HG03064 (cell line): ENCODE measurements at regions not wholly inside any gene's neighbourhood (a gene's known extent, or its start where the extent isn't known, plus 50 kb on each side); places are given as distances from the start of the nearest gene placed in this dataset.

Experiments used
- ATAC-seq: cut with Tn5 transposase; IDR thresholded peaks from one replicate; pipeline ENCODE4 v1.9.1; 2021; ENCODE audit warnings: low read depth; ENCODE audit not compliant: unreplicated experiment

- ATAC-seq = no peak
These were observed 72.9 kb upstream of the DIAPH2 start for GRCh38 chrX:96611619-96612362.

- no peak for ATAC-seq
These were observed 69.2 kb upstream of the DIAPH2 start for GRCh38 chrX:96615448-96615847.

- ATAC-seq = no peak
These were observed 65.1 kb upstream of the DIAPH2 start for GRCh38 chrX:96619588-96619987.

- no peak for ATAC-seq
These were observed 62.8 kb upstream of the DIAPH2 start for GRCh38 chrX:96621811-96622210.
